Muscle of leg (tissue), 3 donors: ENCODE measurements at regions not wholly inside any gene's neighbourhood (a gene's known extent, or its start where the extent isn't known, plus 50 kb on each side); places are given as distances from the start of the nearest gene placed in this dataset.

ENCODE experiments used
- DNase-seq: peaks from one replicate; pipeline ENCODE4 v3.0.0; 2013
- H3K27ac ChIP-seq: one replicate; pipeline ENCODE4 v1.5.1; 2013; ENCODE audit warnings: mild to moderate bottlenecking, low read length, control low read depth
- H3K27me3 ChIP-seq: one replicate; pipeline ENCODE4 v1.6.1; 2013; ENCODE audit warnings: low read length; ENCODE audit not compliant: control insufficient read depth, insufficient read depth
- H3K36me3 ChIP-seq: one replicate; pipeline ENCODE4 v1.6.1; 2013; ENCODE audit warnings: low read length; ENCODE audit not compliant: control insufficient read depth, insufficient read depth
- H3K4me1 ChIP-seq: one replicate; pipeline ENCODE4 v1.6.1; 2013; ENCODE audit warnings: low read length; ENCODE audit not compliant: control insufficient read depth, insufficient read depth
- H3K4me3 ChIP-seq: one replicate; pipeline ENCODE4 v1.5.1; 2013; ENCODE audit warnings: low read length, control low read depth
- H3K9me3 ChIP-seq: replicated peaks from 2 replicates; pipeline ENCODE4 v1.6.1; 2013; ENCODE audit warnings: low read depth, low read length; ENCODE audit not compliant: control insufficient read depth
- WGBS: methylation state at CpG from one replicate; pipeline ENCODE4 v1.1.5; 2013; ENCODE audit warnings: missing lambda C conversion rate; ENCODE audit not compliant: insufficient coverage; 5-methylcytosine and 5-hydroxymethylcytosine counted together

DNA sequence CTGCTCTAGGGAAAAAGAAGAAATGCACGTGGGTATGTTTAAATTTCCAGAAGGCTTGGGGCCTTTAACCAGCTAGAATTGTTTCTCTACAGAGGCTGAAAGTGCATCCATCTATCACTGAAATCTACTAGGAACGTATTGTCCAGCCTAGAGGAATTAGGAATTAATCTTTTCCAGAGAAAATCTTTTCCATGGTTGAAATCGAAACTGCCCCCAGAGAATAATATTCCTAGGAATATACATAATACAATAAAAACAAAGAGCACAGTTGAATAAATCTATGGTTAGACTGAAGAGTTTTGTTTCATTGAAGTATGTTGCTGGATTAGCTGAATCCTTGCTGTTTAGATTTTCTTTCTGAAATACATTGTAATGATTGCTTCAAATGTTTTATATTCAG, 378.5 kb downstream of the PLK2 start:
- no peak overlapping the region for H3K27ac ChIP-seq
- no peaks in the 10 kb centered on the region for H3K36me3 ChIP-seq
- H3K4me1 ChIP-seq, result peaks cover 6% of the 10 kb centered on the region
- no peaks in the 10 kb centered on the region for H3K27me3 ChIP-seq
- no peaks in the 10 kb centered on the region for H3K9me3 ChIP-seq
- H3K4me3 ChIP-seq, result no peak overlapping the region
- WGBS, result no CpG with 5 or more reads among the region's 3 CpGs
- DNase-seq, result peak; percentile 84

DNA sequence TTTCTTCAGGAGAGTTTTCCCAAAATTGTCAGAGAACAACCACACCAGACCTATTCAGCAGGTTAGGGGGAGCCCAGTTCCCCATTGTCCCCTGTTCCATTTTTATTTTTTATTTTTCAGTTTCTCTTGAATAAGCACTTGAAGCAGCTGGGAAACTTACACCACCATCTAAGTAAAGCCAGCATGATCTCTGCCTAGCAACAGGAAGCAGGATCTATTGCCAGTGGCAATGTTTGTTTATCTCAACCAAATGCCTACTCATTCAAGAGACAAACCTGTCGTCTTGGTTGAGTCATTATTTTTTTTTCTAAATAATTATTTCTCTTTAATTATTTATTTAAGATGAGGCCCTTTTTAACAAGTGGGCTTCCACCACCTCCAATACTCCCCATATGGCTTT, 379.3 kb downstream of the PLK2 start:
- DNase-seq, result no peak
- no peak overlapping the region for H3K27ac ChIP-seq

GRCh38 chr5:58077966-58078365, 381.9 kb downstream of the PLK2 start:
- no CpG with 5 or more reads among the region's 2 CpGs for WGBS
- H3K4me1 ChIP-seq, result peaks cover 6% of the 10 kb centered on the region
- no peak overlapping the region for H3K27ac ChIP-seq
- H3K27me3 ChIP-seq, result no peaks in the 10 kb centered on the region
- no peak for DNase-seq
- H3K9me3 ChIP-seq, result no peaks in the 10 kb centered on the region
- no peak overlapping the region for H3K4me3 ChIP-seq
- H3K36me3 ChIP-seq, result no peaks in the 10 kb centered on the region

More for the DNA sequence above, 379.3 kb downstream of the PLK2 start:
- Histone ChIP-seq H3K4me3 (no peak overlapping the region), H3K4me1 (peaks cover 6% of the 10 kb centered on the region), H3K27me3 (no peaks in the 10 kb centered on the region), H3K36me3 (no peaks in the 10 kb centered on the region), H3K9me3 (no peaks in the 10 kb centered on the region)
- WGBS, result no CpG with 5 or more reads among the region's 1 CpG

- no CpG with 5 or more reads among the region's 3 CpGs for WGBS
- no peaks in the 10 kb centered on the region for H3K27me3 ChIP-seq
- no peaks in the 10 kb centered on the region for H3K9me3 ChIP-seq
- H3K4me1 ChIP-seq, result peaks cover 7% of the 10 kb centered on the region
- DNase-seq, result peak; percentile 45
- H3K4me3 ChIP-seq, result no peak overlapping the region
- H3K27ac ChIP-seq, result no peak overlapping the region
- no peaks in the 10 kb centered on the region for H3K36me3 ChIP-seq
These were observed 382.5 kb downstream of the PLK2 start for GRCh38 chr5:58077416-58077815.

DNA sequence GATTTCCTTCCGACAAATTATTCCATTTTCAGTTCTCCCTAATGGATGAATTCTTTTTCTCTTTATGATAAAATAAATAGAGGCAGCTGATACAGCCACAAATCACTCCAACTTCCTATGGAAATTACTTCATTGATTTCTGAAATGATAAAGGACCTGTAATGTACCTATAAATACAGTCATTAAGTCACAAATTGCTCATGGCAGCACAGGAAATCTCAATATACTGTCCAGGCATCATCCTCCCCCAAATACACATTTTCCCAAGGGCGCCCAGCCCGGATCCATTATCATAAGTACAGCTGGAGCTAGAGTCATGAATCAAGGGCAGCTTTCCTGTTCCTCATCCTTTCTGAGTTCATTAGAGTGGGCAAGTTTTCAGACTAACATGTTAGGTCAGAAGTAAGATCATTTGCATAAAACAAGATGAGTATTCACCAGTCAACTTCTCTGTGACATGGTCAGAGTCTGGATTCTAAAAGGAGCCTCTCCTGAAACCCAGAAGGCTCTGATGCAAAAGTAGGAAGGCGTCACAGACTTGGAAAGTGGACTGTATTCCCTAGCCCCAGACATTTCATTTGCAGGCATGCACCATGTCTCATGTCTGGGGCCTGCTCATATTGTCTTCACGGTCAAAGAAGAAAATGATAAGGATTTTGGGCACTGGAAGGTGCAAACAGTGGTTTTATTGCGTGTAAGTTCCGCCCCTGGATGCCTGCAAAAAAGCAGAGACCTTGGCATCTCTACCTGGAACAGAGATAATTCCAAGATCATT, 383.2 kb downstream of the PLK2 start:
- WGBS, result 72% methylated on average over 5 of the region's 7 CpGs
- no peaks in the 10 kb centered on the region for H3K36me3 ChIP-seq
- no peak overlapping the region for H3K27ac ChIP-seq
- H3K9me3 ChIP-seq, result no peaks in the 10 kb centered on the region
- peaks cover 12% of the 10 kb centered on the region for H3K4me1 ChIP-seq
- no peaks in the 10 kb centered on the region for H3K27me3 ChIP-seq
- H3K4me3 ChIP-seq, result no peak overlapping the region
- DNase-seq, result no peak

- Histone ChIP-seq H3K36me3 (no peaks in the 10 kb centered on the region), H3K4me1 (peaks cover 13% of the 10 kb centered on the region), H3K27me3 (no peaks in the 10 kb centered on the region), H3K9me3 (no peaks in the 10 kb centered on the region), H3K4me3 (no peak overlapping the region), H3K27ac (no peak overlapping the region)
- WGBS, result no CpG with 5 or more reads among the region's 3 CpGs
- DNase-seq, result no peak
These were observed 384.0 kb downstream of the PLK2 start for GRCh38 chr5:58075907-58076306.

DNA sequence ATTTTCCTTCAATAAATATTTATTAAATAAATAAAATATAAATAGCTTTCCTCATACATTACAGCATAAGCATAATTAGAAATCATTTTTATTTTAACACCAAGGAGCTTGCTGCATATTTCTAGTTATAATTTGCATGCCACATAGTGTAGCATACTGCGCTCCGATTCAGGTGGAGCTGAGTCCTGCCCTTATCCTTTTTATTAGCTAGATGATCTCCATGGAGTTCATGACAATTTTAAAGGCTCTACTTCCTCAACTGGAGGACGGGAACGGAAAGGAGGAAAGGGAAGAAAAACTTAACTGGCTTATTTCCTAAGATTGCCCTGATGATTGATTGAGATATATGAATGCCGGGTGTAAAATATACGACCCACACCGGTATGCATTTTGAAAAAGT, 385.2 kb downstream of the PLK2 start:
- DNase-seq, result no peak
- Histone ChIP-seq H3K4me1 (peaks cover 11% of the 10 kb centered on the region), H3K9me3 (no peaks in the 10 kb centered on the region), H3K4me3 (no peak overlapping the region), H3K27me3 (no peaks in the 10 kb centered on the region), H3K27ac (no peak overlapping the region), H3K36me3 (no peaks in the 10 kb centered on the region)
- no CpG with 5 or more reads among the region's 7 CpGs for WGBS

GRCh38 chr5:58074222-58074621, 385.7 kb downstream of the PLK2 start:
- Histone ChIP-seq H3K4me1 (peaks cover 11% of the 10 kb centered on the region), H3K4me3 (no peak overlapping the region), H3K27ac (no peak overlapping the region), H3K36me3 (no peaks in the 10 kb centered on the region), H3K9me3 (no peaks in the 10 kb centered on the region), H3K27me3 (no peaks in the 10 kb centered on the region)
- WGBS, result no CpG with 5 or more reads among the region's 4 CpGs
- no peak for DNase-seq

GRCh38 chr5:58073243-58073642, 386.6 kb downstream of the PLK2 start:
- DNase-seq, result no peak
- Histone ChIP-seq H3K27ac (peak overlapping the region; percentile 68), H3K4me1 (peaks cover 11% of the 10 kb centered on the region), H3K9me3 (no peaks in the 10 kb centered on the region), H3K4me3 (no peak overlapping the region), H3K27me3 (no peaks in the 10 kb centered on the region), H3K36me3 (no peaks in the 10 kb centered on the region)
- no CpG with 5 or more reads among the region's 2 CpGs for WGBS

DNA sequence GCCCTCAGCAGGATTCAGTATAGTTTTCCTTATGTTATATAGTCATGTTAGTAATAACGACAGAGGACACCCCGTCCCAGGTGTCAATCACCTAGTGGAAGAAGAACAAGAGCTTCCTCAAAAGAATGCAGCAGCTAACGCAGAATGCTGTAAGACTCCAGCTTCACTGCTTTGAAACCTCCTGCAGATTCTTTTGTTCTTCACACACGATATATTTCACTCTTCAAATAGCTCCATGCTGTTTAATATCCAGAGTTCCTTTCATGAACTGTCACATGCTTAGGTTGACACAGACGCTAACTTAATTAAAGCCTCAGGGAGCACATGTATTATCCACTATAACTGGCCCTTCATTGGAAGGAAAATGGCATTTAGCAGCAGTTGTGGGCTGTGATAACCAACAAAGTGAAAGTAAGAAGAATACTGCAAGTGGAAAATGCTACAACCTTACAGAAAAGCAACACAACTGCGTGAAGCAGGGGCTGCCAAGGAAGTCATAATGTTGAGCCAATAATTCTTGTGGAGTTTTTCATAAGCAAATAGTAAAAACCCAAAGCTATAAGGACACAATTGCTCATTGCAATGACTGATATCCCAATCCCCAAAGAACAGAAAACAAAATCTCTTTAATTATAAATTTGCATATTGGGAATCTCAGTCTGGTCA, 387.5 kb downstream of the PLK2 start:
- H3K27ac ChIP-seq, result peak overlapping the region; percentile 74
- no peaks in the 10 kb centered on the region for H3K27me3 ChIP-seq
- no peak overlapping the region for H3K4me3 ChIP-seq
- H3K36me3 ChIP-seq, result no peaks in the 10 kb centered on the region
- peaks cover 10% of the 10 kb centered on the region for H3K4me1 ChIP-seq
- peak; percentile 80 for DNase-seq
- H3K9me3 ChIP-seq, result no peaks in the 10 kb centered on the region
- 25% methylated on average over 2 of the region's 6 CpGs for WGBS
